Posterior vena cava (tissue), 2 donors: ENCODE measurements at regions not wholly inside any gene's neighbourhood (a gene's known extent, or its start where the extent isn't known, plus 50 kb on each side); places are given as distances from the start of the nearest gene placed in this dataset.
"Not testable (repeated sequence)": the region's sequence is repeated elsewhere in the genome, so short reads cannot be mapped to it uniquely, and the experiment has no call there.

Experiments
- DNase-seq: peaks from one replicate; pipeline ENCODE4 v3.0.0-alpha.2; 2020; ENCODE audit warnings: low spot score
- intact Hi-C, 2 donors: fragments of 100-400 bp; cut with DNase I; formaldehyde crosslinking; loops; one replicate each; pipeline versions ENCODE4 v1.14.1 to v1.14.2; 2022 to 2023
- donor health status: DM: yes; HTN: yes; CAD: no.
- donor health status: DM: yes; HTN: yes; CAD: no.

DNA sequence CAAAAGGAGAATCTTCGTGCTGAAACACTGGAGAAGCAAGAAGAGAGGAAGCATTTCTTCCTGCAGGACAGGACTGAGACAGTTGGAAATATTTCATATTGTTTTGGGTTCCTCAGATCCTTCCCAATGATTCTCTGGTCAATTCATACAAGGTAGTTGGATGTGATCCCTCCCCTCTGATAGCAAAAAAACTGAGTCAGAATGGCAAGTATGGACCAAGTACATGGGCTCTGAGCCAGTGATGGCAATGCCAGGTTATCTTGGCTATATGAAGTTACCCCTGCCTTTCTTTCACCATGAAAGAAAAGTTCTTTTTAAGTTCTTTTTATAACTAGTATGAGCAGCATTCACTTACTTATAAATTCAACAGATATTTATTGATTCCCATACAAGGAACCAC is 124.4 kb upstream of the PTPRZ1 start:
- intact Hi-C loops: no loop called here

DNA sequence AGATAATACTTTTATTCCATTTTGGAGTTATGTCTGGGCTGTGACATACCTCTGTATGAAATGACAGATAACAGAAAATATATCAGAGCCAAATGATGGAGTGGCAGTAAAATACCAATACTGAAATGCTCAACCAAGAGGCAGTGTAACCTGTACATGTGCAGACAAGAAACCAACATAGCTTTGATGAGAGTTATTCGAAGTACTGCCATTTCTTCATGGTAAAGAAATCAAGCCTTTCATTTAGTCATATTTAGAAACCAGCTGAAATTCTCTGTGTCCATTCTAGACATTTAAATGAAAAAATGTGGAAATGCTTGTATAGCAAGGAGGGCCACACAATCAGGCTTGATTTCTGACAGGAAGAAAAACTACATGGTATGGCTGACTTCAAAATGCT is 127.1 kb upstream of the PTPRZ1 start:
- intact Hi-C loops: no loop called here
- no peak for DNase-seq

More for the DNA sequence above, 124.4 kb upstream of the PTPRZ1 start:
- DNase-seq: no peak

DNA sequence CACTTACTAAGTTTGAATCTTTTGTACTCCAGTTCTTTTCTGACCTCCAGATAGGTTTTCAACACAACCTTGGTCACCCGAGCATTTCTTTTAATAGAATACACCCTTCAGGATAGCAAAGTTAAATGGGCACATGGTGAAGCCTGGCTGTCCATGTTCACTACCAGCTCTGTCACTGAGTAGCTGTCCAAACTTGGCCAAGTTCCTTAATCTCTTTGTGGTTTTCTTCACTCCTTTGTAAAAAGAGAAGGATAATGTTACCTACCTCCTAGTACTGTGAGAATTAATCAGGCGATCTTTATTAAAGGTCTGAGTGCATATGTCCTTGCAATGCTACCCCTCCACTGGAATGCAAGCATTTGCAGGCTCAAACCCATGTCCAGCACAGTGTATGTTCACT is 128.1 kb upstream of the PTPRZ1 start:
- DNase-seq: no peak
- intact Hi-C loops: no loop called here

DNA sequence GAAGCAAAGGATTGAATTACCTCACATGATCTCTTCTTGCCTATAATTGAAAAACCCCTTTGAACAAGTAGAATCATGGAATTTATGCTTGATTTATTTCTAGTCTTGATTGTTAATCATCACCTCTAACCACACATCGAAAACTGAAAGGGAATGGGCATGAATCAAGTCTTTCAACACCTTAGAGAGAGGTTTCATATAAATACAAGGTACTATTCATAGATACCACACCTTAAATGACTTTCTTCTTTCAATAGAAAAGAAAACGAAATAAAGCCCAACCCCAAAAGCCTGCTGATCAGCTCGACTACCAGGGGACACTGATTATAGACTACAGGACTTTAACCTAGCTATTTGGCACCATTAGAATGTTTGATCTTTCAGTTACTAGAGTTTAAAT is 128.6 kb upstream of the PTPRZ1 start:
- DNase-seq: no peak
- intact Hi-C loops: no loop called here

DNA sequence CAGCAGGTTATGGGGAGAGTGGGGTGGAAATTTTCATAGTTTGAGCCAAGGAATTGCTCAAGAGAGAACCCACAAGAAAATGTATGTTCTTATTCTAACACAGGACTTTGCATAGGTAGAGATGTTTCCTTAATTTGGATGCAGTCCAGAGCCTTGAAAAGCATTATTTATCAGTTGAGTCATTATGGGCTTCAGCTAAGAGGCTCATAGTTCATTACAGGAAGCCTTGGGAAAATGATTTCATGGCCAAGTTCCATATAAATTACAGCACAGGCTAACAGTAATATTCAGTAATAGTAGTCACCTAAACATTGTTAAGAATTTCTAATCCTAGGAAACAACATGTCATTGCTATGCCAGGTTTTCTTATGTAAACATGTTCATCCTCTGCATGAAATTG is 131.1 kb upstream of the PTPRZ1 start:
- no peak for DNase-seq
- intact Hi-C loops: no loop called here

DNA sequence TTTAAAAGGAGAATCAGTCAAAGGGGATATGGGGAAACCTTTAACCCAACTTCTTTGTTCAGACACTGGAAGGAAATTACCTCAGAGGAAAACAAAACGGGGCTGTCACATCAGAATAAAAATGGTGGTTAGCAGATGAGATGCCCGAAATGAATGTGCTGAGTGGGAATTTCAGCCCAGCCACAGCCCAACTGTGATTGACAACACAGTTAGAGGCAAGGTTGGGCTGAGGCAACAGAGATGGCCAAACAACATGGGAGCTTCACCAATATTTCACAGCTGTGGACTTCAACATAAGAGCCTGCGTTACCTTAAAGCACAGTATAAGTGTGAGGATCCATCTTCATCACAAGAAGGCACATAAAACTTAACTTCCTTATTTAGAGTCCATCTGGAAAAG is 133.5 kb upstream of the PTPRZ1 start:
- intact Hi-C loops: no loop called here

DNA sequence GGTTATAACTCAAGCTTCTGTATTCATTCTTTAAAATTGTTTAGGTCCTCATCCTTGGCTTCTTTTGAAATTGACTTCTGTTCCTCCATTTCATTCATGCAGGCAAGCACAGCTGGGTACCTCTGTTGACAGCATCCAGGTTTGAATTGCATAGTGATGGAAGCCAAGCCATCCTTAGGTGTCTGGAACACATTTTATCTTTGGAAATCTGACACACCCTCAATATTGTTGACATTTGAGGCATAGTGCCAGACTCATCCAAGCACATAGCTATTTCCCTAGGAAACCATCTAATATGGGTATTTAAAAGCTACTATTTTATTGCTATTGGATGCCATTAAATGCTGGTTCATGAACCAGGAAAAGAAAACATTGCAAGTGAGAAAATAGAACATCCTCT is 142.1 kb upstream of the PTPRZ1 start:
- intact Hi-C loops: no loop called here
- DNase-seq: no peak

More for the DNA sequence above, 133.5 kb upstream of the PTPRZ1 start:
- DNase-seq: no peak

DNA sequence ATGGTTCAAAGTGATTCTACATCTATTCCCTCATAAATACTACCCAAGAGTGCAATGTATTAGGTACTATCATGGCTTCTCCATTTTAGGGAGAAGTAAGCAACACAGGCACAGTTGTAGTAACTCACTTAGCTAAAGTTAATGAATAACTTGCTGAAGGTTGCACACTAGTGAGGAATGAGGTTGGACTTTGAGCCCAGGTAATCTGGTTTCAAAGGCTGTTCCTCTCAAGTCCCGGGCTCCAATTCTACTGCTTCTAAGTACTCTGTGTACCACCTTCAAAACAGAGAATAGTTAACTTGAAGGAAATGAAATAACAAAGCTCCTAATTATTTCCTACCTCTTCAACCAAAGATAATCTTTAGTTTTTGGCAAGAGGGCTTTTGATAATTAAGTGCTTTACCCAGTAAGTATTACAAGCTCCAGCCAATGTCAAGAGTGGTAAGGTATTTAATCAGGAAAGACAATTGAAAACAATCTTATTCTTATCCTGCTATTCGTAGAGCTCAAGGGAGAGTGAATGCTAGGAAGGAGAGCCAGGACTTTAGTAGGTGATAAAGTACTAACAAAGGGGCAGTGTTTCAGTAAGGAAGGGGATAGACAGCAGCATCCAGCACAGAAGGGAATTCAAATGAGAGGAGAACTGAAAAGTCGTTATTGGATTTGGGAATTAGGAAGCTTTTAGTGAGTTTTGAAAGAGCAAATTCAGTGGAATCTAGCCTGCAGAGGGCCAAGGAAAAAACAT is 158.2 kb upstream of the PTPRZ1 start:
- intact Hi-C loops: no loop called here
- no peak for DNase-seq

DNA sequence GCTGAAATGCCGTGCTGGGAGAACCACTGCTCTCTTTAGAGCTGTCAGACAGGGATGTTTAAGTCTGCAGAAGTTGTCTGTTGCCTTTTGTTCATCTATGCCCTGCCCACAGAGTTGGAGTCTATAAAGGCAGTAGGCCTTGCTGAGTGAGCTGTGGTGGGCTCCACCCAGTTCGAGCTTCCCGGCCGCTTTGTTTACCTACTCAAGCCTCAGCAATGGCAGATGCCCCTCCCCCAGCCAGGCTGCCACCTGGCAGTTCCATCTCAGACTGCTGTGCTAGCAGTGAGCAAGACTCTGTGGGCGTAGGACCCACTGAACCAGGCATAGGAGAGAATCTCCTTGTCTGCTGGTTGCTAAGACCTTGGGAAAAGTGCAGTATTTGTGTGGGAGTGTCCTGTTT is 160.0 kb upstream of the PTPRZ1 start:
- DNase-seq, intact Hi-C loops: not testable (repeated sequence)

DNA sequence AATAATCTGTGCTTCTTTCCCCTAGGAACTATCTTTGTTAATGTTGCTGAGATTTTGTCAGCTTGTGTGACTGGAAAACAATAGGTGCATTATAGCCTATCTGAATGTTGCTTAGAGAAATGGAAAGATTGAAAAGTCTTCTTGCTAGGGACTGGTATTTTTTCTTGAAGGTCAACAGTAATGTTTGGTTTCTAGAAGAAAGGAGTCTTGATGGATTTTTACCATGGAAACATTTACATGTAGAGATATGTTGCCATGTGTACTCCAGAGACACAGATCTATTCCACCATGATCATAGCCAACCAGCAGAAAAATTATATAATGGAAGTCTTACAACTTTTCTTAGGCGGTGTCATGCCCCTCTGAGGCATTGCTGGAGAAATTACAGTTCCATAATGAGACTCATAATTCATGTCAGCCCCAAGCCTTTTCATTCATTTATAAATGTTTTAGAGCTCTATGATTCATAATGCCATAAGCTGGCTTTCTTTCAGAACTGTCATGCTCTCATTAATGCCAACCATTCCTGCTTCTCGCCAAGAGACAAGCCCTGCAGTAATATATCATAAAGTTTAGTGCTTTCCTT is 175.1 kb upstream of the PTPRZ1 start:
- no peak for DNase-seq
- intact Hi-C loops: no loop called here

DNA sequence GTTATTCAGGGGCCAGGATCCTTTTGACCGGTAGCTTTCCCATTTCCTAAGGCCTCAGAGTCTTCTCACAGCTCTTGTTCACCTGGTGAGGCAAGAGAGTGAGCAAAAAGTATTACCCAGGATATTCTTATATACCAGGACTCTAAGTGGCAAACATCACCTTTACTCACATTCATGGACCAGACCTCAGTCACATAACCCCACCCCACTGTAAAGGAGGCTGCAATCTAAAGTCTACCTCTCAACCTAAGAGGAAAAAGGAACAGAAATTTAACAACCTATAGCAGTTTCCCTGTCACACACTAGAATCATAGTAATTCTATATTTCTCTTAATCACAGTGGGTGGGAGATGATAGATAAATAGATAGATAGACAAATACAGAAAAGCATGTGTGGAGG is 176.0 kb upstream of the PTPRZ1 start:
- intact Hi-C loops: no loop called here
- DNase-seq: no peak

DNA sequence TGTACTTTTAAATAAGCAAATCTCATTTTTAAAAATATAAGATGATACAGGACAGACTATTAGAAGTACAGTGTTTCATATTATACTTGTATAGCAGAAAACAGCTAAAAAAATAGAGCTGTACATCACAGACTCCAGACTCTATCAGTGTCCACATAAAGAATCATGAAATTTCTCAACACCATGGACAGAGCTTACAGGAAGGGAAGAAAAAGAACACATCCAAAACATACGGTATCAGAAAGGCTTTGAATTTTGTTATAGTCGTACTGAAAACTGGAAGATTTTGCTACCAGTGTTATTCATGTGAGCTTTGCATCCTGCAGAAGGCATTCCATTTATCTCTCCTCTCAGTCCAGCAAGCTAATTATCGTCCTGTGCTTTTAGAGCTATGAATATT is 183.2 kb upstream of the PTPRZ1 start:
- DNase-seq: no peak

DNA sequence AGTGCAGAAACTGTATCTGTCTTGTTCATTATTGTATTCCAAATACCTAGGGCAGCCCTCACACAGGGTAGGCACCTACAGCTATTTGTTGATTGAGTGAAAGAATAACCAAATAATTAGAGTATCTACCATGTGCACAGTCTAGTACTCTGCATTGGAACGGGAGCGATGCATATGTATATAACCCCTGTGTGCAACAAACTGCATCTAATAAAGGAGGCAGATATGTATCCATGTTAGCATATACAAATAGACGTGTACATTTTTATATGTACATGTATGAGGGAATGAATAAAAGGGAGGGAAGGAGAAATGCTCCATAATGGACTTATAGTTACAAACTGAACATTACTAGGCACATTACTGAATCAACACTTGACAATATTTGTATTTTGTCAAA is 191.3 kb upstream of the PTPRZ1 start:
- intact Hi-C loops: no loop called here
- DNase-seq: no peak

More for the DNA sequence above, 183.2 kb upstream of the PTPRZ1 start:
- intact Hi-C loops: no loop called here

DNA sequence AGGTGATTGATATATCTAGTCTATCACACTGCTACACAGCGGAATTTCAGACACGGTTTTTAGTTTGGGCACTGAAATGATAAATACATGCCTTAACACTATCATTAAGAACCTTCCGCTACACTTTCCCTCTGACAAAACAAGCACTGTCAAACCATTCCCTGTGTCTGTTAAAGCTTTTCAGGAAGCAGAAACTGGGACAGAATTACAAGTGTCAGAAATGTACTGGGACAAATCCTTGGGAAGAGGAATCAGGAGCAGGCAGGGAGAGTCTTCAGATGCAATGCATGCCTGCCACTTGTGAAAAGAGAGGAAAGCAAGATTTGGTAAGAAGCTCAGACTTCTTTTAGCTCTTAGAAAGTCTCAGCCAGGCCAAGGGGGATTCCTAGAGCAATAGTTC is 196.8 kb upstream of the PTPRZ1 start:
- no peak for DNase-seq
- intact Hi-C loops: no loop called here

DNA sequence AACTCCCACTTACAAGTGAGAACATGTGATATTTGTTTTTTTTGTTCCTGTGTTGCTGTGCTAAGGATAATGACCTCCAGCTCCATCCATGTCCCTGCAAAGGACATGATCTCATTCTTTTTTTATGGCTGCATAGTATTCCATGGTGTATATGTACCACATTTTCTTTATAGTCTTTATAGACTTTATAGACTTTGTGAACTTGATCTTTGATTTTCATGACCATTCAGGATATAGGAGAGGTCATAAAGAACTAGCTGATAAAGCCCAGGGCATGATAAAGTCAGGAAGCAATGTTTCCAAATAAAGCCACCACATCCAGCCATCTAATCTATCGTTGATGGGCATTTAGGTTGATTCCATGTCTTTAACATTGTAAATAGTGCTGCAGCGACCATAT is 198.5 kb upstream of the PTPRZ1 start:
- intact Hi-C loops, DNase-seq: not testable (repeated sequence)

DNA sequence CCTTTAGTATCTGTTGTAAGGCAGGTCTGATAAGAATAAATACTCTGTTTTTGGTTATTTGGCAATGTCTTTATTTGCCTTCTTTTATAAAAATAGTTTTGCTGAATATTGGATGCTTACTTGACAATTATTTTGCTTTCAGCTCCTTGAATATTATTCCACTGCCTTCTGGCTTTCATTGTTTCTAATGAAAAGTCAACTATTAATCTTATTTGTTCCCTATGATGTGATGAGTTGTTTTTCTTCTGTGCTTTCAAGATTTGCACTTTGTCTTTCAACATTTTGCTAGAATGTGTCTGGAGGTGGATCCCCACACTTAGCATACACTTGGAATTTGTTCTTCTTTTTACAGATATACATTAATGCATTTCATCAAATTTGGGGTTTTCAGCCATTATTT is 203.8 kb upstream of the PTPRZ1 start:
- intact Hi-C loops: no loop called here
- DNase-seq: no peak

DNA sequence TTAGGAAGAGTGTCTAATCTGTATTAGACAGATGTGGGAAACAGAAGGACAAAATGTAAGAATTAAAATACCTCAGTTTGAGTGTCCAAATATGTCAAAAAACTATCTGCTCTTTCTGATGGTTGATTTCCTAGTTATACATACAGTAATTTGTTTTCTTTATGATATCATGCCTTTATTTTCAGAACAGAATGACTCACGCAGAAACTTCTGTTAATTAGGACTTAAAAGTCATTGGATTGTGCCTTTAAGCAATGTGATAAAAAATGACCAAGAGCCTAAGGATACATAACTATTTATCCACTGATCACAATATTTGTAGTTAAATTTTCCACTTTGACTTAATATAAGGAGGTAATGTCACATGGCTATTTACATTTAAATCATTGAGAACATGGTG is 206.7 kb upstream of the PTPRZ1 start:
- no peak for DNase-seq
- intact Hi-C loops: no loop called here

DNA sequence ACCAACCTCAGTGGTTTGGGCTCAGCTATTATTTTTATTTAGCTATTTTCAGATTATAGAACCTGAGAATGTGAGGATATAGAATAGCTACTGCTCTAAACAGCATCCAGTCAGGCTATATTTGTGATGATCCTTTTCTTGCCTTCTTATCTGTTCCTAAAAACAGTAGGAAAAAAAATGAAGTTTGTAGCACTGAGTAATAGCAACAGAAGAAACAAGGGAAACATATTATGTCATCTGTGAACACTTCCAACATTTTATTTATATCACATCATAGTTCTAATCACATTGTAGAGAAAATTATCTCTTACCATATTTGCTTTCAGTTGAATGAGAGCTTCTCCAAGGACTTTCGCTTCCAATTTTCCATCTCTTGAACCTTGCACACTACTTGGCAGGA is 229.6 kb upstream of the PTPRZ1 start:
- intact Hi-C loops: no loop called here
- no peak for DNase-seq

DNA sequence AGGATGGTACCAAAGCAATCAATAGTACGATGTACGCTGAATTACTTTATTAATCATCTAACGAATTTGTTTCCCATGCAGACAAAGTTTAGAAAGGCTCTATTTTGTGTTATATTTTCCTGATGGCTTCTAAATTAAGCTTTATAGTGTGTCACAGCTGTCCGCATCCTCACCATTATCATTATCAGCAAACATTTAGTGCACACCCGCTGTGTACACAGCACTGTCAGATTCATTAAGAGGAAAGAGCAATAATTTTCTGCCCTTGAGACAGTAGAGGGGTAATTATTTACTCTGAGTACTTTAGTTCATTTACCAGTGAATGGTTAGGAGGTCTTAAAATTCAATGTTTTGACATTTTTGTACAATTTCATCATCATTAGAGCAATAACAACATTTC is 233.3 kb upstream of the PTPRZ1 start:
- DNase-seq: no peak
- intact Hi-C loops: no loop called here

DNA sequence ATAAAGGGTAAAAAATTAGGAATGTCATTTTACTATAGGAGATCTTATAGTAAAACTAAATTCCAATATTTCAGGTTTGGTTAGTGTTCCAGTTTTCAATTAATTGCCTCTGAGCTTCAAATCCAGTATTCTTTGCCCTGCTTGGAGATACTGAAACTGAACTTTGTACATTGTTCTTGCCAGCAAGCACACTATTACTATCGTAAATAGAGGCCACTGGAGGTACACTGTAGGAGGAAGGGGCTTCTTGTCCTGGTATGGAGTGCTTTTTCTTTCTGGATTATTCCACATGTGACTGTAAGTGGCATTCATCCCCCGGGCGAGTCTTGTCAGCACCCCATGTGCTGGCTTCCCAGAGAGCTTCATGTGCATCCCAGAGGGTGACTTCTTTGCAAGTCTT is 234.7 kb upstream of the PTPRZ1 start:
- intact Hi-C loops: no loop called here
- no peak for DNase-seq

DNA sequence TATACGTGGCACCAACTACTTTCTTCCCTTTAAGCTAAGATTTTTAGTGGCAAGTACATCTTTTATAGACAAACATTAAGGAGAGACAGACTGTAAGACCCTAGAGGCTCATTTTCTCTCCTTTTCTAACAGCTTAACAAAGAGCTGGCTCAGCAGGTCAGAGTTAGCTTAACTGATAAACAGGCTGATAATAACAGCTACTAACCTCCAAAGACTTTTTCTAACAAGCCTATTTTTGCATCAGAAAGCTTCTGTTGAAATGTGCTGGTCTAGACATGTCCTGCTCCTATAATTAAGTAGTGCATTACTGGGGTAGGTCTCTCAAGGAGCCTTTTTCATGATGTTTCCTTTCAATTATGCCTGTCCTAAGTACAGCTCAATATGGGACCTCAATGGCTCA is 238.2 kb upstream of the FAM3C start:
- intact Hi-C loops: no loop called here
- DNase-seq: no peak

DNA sequence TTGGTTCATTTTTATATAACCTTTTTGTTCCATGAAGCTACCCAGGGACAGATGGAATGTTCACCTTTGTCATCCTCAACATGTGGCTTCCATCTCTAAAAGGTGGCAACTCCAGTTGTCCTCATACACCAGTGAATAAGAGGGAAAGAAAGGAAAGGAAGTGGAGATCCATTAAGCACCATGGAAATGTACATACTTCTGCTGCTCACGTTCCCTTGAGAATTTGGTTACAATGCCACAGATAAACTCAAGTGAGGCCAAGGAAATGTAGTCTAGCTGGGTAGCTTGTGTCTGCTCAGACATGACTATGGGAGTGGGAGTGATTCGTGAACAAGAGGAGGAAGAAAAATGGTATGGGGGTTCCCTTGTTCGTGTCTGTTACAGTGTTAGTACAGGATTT is 237.1 kb upstream of the FAM3C start:
- intact Hi-C loops: no loop called here

More for the DNA sequence above, 237.1 kb upstream of the FAM3C start:
- no peak for DNase-seq
